H54 (cell line): ENCODE measurements at regions not wholly inside any gene's neighbourhood (a gene's known extent, or its start where the extent isn't known, plus 50 kb on each side); places are given as distances from the start of the nearest gene placed in this dataset.

Source experiments
- DNase-seq: peaks from one replicate; pipeline ENCODE4 v3.0.0; 2011; ENCODE audit warnings: low spot score, mixed read lengths; ENCODE audit not compliant: insufficient read length
- FAIRE-seq: peaks from 3 replicates; lab custom pipeline; 2011; peaks lifted over from hg19 to GRCh38; lab: Jason Lieb, UNC
- POLR2A ChIP-seq: IDR thresholded peaks from 2 replicates; pipeline ENCODE4 v1.6.1; 2011; ENCODE audit warnings: low read depth, mild to moderate bottlenecking, low read length

DNA sequence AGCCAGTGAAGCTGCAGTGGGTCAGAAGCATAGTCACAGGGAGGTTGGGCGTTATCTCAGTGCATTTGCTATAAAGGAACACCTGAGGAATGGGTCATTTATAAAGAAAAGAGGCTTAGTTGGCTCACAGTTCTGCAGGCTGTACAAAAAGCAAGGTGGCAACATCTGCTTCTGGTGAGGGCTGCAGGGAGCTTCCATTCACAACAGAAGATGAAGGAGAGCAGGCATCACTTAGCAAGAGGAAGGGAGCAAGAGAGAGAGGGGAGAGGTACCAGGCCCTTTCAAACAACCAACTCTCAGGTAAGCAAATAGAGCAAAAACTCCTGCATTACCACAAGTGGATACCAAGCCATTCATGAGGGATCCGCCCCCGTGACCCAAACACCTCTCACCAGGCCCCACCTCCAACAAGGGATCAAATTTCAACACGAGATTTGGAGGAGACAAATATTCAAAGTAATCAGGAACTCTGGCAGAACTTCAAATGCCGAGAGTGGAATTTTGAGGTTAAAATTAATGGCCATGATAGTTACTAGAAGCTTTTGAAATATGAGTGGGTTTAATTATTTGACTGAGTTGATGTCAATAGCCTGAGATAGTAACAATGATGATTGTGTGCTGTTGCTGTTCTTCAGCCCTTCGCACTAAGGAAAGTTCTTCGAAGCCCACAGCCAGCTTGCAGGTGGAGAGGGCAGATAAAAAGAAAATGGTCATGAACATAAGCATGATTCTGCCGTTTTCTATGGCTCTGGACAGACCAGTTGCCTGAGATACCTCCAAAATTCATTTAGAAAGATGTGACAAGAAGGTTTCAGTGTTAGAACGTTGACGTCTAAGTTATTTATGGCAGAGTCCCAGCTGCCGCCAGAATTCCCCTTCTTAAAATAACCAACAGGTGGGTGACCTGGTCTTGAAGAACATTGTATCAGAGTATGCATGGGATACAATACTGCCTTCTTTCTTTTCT is 55.3 kb upstream of the ADTRP start:
- DNase-seq, result no peak
- no peak for FAIRE-seq

DNA sequence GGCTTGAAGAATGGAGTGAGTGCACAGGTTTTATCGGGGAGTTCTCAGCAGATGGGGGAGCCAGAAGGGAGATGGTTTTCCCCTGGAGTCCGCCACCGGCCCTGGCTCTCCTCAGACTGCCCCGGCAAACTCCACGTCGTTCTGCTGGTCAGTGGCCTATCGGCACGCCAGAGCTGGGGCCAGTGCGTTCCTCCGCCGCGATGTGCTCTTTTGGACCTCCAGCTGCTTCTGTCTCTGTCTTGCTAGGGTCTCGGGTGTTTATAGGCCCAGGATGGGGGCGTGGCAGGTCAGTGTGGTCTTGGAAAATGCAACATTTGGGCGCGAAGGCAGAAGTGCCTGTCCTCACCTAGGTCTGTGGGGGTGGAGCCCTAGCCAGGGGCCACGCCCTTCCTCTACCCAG is 53.0 kb upstream of the ADTRP start:
- DNase-seq (no peak), FAIRE-seq (no peak)
- TF ChIP-seq POLR2A, result no peak

More for the DNA sequence above, 55.3 kb upstream of the ADTRP start:
- no peak for TF ChIP-seq POLR2A

DNA sequence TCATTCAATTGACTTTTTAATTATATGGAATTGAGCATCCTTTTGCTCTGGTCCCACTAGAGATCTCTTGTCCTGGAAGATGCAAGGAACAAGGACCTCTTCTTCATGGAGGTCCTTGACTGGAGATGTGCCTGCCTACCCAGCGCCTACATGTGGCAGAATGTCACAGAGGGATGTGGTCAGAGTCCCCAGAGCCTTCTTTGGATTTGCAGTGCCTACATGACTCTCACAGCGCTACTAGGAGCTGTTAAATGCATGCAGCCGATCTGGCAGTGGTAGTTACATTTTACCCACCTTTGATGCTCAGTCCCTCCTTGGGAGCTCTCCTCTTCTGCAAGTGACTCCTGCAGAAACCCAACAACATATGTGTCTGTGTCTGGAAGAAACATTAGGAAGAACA is 51.9 kb upstream of the ADTRP start:
- TF ChIP-seq POLR2A, result no peak
- no peak for FAIRE-seq
- no peak for DNase-seq

DNA sequence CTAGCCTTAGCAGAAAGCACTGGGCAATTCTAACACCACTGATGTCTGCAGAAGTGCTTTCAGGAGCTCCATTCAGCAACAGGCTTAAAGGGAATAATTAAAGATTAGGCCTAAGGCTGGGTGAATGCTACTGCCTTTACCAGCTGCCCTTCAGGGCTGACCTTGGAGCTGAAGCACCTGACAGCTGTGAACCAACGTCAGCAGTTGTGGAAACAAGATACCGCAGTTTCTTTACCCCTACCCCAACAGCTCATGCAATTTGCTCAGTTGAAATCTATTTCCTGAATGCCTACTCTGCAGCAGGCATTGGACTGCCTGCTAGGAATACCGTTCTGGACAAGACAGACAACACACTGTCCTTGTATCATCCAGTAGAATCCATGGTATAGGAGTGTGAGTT is 51.5 kb upstream of the ADTRP start:
- DNase-seq (no peak), FAIRE-seq (no peak)
- TF ChIP-seq POLR2A, result no peak

DNA sequence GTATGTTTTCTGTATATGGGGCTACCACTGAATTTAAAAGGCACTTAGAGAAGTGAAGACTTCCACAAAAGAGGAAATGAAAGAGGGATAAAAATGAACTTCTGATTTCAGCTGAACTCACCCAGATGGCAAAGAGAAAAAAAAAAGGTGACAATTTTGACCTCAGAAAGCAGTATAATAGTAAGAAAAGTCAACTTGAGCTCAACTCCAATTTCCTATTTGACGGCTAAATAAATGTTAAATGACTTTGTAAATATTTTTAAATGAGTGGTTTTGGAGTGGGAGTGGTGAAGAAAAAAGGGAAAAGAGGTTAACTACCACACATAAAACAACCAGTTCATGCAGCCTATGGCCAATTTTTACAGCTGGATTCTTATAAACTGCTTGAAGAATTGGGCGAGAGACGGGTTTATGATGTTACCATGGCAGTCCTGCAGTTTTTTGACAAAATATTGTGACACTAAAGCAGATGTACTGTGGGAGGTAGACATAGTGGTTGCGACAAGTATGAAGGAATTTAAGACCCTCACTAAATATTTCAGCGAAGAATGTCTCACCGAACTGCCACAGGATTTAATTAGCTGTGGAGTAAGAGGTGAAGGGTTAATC is 49.8 kb upstream of the ADTRP start:
- no peak for TF ChIP-seq POLR2A
- no peak for DNase-seq
- no peak for FAIRE-seq
